ENCODE measurements at regions not wholly inside any gene's neighbourhood (a gene's known extent, or its start where the extent isn't known, plus 50 kb on each side); places are given as distances from the start of the nearest gene placed in this dataset.

GRCh38 chr12:124706363-124706762, 139.0 kb upstream of the NCOR2 start:
- TF ChIP-seq CTCF (IDR thresholded peaks at IDR 0.05; ENCODE audit: low read depth, low read length) = no peak
- no peak overlapping the region for H3K4me3 ChIP-seq (ENCODE audit: low read depth, low read length)

- no peak overlapping the region for H3K4me3 ChIP-seq (ENCODE audit: low read depth, low read length)
- no peak for TF ChIP-seq CTCF (IDR thresholded peaks at IDR 0.05; ENCODE audit: low read depth, low read length)
These were observed 138.2 kb upstream of the NCOR2 start for GRCh38 chr12:124705545-124706138.

GRCh38 chr12:124704619-124705018, 137.2 kb upstream of the NCOR2 start:
- TF ChIP-seq CTCF (IDR thresholded peaks at IDR 0.05; ENCODE audit: low read depth, low read length) = no peak
- H3K4me3 ChIP-seq (ENCODE audit: low read depth, low read length) = no peak overlapping the region

- H3K4me3 ChIP-seq (ENCODE audit: low read depth, low read length) = no peak overlapping the region
- TF ChIP-seq CTCF (IDR thresholded peaks at IDR 0.05; ENCODE audit: low read depth, low read length) = no peak
These were observed 136.4 kb upstream of the NCOR2 start for GRCh38 chr12:124703856-124704255.

- no peak overlapping the region for H3K4me3 ChIP-seq (ENCODE audit: low read depth, low read length)
- TF ChIP-seq CTCF (IDR thresholded peaks at IDR 0.05; ENCODE audit: low read depth, low read length) = no peak
These were observed 135.3 kb upstream of the NCOR2 start for GRCh38 chr12:124702736-124703135.

GRCh38 chr12:124700810-124701592, 133.6 kb upstream of the NCOR2 start:
- no peak overlapping the region for H3K4me3 ChIP-seq (ENCODE audit: low read depth, low read length)
- TF ChIP-seq CTCF (IDR thresholded peaks at IDR 0.05; ENCODE audit: low read depth, low read length) = no peak

- no peak for TF ChIP-seq CTCF (IDR thresholded peaks at IDR 0.05; ENCODE audit: low read depth, low read length)
- H3K4me3 ChIP-seq (ENCODE audit: low read depth, low read length) = no peak overlapping the region
These were observed 132.5 kb upstream of the NCOR2 start for GRCh38 chr12:124699909-124700308.
